DOHH2 (cell line): ENCODE measurements at regions not wholly inside any gene's neighbourhood (a gene's known extent, or its start where the extent isn't known, plus 50 kb on each side); places are given as distances from the start of the nearest gene placed in this dataset.

Experiments
- H3F3A ChIP-seq: fragments of 200-600 bp; sonication (generic), shearing (Covaris generic); 2 replicates; pipeline ENCODE4 v1.6.0; 2016; ENCODE audit warnings: antibody characterized with exemption, mild to moderate bottlenecking; ENCODE audit not compliant: control insufficient read depth, insufficient read depth
- H3K27ac ChIP-seq: fragments of 200-600 bp; sonication (generic); 2 replicates; pipeline ENCODE4 v1.5.1; 2014; ENCODE audit warnings: low read depth, mild to moderate bottlenecking, low read length, moderate library complexity
- H3K27me3 ChIP-seq: fragments of 200-600 bp; sonication (generic); 2 replicates; pipeline ENCODE4 v1.6.1; 2014; ENCODE audit warnings: mild to moderate bottlenecking, low read length, mixed read lengths; ENCODE audit not compliant: control insufficient read depth
- H3K36me3 ChIP-seq: fragments of 200-600 bp; sonication (generic); 2 replicates; pipeline ENCODE4 v1.6.1; 2014; ENCODE audit warnings: mild to moderate bottlenecking, low read length, moderate library complexity, mixed read lengths; ENCODE audit not compliant: control insufficient read depth
- H3K4me1 ChIP-seq: fragments of 200-600 bp; sonication (generic); 2 replicates; pipeline ENCODE4 v1.6.1; 2014; ENCODE audit warnings: mild to moderate bottlenecking, low read length, mixed read lengths; ENCODE audit not compliant: control insufficient read depth
- H3K4me2 ChIP-seq: fragments of 200-600 bp; sonication (generic); 2 replicates; pipeline ENCODE4 v1.6.0; 2014; ENCODE audit warnings: mild to moderate bottlenecking, low read length, moderate library complexity
- H3K4me3 ChIP-seq: fragments of 200-600 bp; sonication (generic); 2 replicates; pipeline ENCODE4 v1.5.1; 2014; ENCODE audit warnings: mild to moderate bottlenecking, low read length, mixed read lengths
- H3K79me2 ChIP-seq: fragments of 200-600 bp; sonication (generic); 2 replicates; pipeline ENCODE4 v1.6.1; 2014; ENCODE audit warnings: mild to moderate bottlenecking, low read length, mixed read lengths; ENCODE audit not compliant: control insufficient read depth
- H3K9me2 ChIP-seq: fragments of 200-600 bp; sonication (generic); replicated peaks from 2 replicates; pipeline ENCODE4 v1.6.1; 2014; ENCODE audit warnings: mild to moderate bottlenecking, low read length, mixed read lengths; ENCODE audit not compliant: control insufficient read depth
- H3K9me3 ChIP-seq: fragments of 200-600 bp; sonication (generic); 2 replicates; pipeline ENCODE4 v1.6.1; 2014; ENCODE audit warnings: antibody characterized with exemption, low read length, mixed read lengths; ENCODE audit not compliant: control insufficient read depth, insufficient read depth
- H4K20me1 ChIP-seq: fragments of 200-600 bp; sonication (generic); 2 replicates; pipeline ENCODE4 v1.6.0; 2014; ENCODE audit warnings: low read depth, mild to moderate bottlenecking, antibody characterized with exemption, low read length, moderate library complexity; ENCODE audit not compliant: control insufficient read depth, insufficient read depth
- EZH2phosphoT487 ChIP-seq: fragments of 200-600 bp; sonication (generic); IDR thresholded peaks from 2 replicates; pipeline ENCODE4 v1.6.1; 2017; ENCODE audit warnings: borderline replicate concordance, mild to moderate bottlenecking, antibody characterized with exemption, low read length, moderate library complexity, mixed read lengths
- TF ChIP-seq, protein P1 (sequence below): fragments of 200-600 bp; sonication (generic); IDR thresholded peaks from one replicate; pipeline ENCODE4 v1.5.1; 2014; ENCODE audit warnings: antibody characterized with exemption, mild to moderate bottlenecking, low read depth, low read length; ENCODE audit not compliant: poor library complexity, severe bottlenecking

GRCh38 chr13:30032263-30032662 lies 181.8 kb upstream of the UBL3 start:
- no peak overlapping the region for H3K27ac ChIP-seq
- H3F3A ChIP-seq, result no peaks in the 10 kb centered on the region
- H3K79me2 ChIP-seq, result no peaks in the 10 kb centered on the region
- no peaks in the 10 kb centered on the region for H3K36me3 ChIP-seq
- H3K4me1 ChIP-seq, result no peaks in the 10 kb centered on the region
- H4K20me1 ChIP-seq, result no peaks in the 10 kb centered on the region
- no peak overlapping the region for H3K4me2 ChIP-seq
- H3K9me2 ChIP-seq, result no peaks in the 10 kb centered on the region
- H3K9me3 ChIP-seq, result no peaks in the 10 kb centered on the region
- TF ChIP-seq, protein P1, sequence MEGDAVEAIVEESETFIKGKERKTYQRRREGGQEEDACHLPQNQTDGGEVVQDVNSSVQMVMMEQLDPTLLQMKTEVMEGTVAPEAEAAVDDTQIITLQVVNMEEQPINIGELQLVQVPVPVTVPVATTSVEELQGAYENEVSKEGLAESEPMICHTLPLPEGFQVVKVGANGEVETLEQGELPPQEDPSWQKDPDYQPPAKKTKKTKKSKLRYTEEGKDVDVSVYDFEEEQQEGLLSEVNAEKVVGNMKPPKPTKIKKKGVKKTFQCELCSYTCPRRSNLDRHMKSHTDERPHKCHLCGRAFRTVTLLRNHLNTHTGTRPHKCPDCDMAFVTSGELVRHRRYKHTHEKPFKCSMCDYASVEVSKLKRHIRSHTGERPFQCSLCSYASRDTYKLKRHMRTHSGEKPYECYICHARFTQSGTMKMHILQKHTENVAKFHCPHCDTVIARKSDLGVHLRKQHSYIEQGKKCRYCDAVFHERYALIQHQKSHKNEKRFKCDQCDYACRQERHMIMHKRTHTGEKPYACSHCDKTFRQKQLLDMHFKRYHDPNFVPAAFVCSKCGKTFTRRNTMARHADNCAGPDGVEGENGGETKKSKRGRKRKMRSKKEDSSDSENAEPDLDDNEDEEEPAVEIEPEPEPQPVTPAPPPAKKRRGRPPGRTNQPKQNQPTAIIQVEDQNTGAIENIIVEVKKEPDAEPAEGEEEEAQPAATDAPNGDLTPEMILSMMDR, result no peak
- no peak for TF ChIP-seq EZH2phosphoT487
- no peaks in the 10 kb centered on the region for H3K27me3 ChIP-seq
- no peak overlapping the region for H3K4me3 ChIP-seq

DNA sequence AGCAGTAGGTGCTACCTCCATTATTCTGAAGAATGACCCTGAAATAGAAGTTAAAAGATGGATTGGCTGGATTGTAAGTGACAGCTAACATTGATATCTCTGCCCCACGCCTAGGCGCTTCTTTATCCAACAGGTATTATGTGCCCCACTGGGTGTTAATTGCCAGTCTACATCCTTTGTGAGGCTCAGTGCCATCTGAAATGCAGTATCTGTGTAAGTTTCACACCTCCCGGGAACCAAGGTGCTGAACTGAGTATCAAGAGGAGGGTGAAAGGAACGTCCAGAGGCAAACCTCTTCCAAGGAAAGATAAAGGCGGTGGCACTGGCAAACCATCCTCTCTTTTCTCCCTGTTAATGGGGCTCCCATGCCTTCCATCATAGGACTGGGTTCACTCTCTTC lies 181.1 kb upstream of the UBL3 start:
- Histone ChIP-seq H3F3A (no peaks in the 10 kb centered on the region), H3K4me2 (no peak overlapping the region), H3K4me3 (no peak overlapping the region), H3K4me1 (no peaks in the 10 kb centered on the region), H3K36me3 (no peaks in the 10 kb centered on the region), H3K79me2 (no peaks in the 10 kb centered on the region), H3K27me3 (no peaks in the 10 kb centered on the region), H3K9me3 (no peaks in the 10 kb centered on the region), H3K9me2 (no peaks in the 10 kb centered on the region), H4K20me1 (no peaks in the 10 kb centered on the region), H3K27ac (no peak overlapping the region)
- TF ChIP-seq, protein P1, result no peak
- no peak for TF ChIP-seq EZH2phosphoT487

DNA sequence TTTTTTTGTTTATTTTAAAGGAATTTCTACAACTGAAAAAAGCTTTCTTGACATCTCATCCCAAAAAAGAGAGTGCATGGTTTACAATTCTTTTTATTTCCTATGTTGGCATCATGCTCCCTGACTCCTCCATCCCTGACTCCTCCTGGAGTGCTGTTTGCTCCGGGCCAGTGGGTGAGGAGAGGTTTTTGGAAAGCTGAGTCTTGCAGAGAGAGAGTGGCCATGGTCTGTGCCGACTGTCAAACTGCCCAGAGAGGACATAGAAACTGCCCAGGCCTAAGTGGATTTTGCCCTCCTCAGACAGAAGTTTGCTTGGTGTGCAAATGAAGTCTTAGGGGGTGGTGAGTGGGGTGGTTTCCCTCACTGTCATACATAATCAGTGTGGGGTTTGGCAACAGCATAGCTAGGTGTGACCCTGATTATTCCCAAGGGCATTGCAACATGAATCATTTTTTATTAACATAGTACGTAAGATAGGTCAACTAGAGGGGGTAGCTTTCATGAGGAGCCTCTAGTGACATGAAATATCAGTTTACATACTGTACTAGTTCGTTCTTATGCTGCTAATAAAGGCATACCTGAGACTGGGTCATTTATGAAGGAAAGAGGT lies 179.8 kb upstream of the UBL3 start:
- Histone ChIP-seq H3K27me3 (no peaks in the 10 kb centered on the region), H4K20me1 (no peaks in the 10 kb centered on the region), H3K79me2 (no peaks in the 10 kb centered on the region), H3K36me3 (no peaks in the 10 kb centered on the region), H3K27ac (no peak overlapping the region), H3F3A (no peaks in the 10 kb centered on the region), H3K9me3 (no peaks in the 10 kb centered on the region), H3K4me3 (no peak overlapping the region), H3K4me1 (no peaks in the 10 kb centered on the region), H3K4me2 (no peak overlapping the region), H3K9me2 (no peaks in the 10 kb centered on the region)
- TF ChIP-seq, protein P1, result no peak
- TF ChIP-seq EZH2phosphoT487, result no peak
